ENCODE measurements at regions not wholly inside any gene's neighbourhood (a gene's known extent, or its start where the extent isn't known, plus 50 kb on each side); places are given as distances from the start of the nearest gene placed in this dataset.

GRCh38 chr12:115137812-115138521, 454.0 kb upstream of the TBX3 start (continued):
- TF ChIP-seq CHD2 (IDR thresholded peaks at IDR 0.05; ENCODE audit: low read depth, low read length): no peak
- TF ChIP-seq RFX5 (IDR thresholded peaks at IDR 0.05; ENCODE audit: low read depth, low read length): no peak
- TF ChIP-seq, protein P1, sequence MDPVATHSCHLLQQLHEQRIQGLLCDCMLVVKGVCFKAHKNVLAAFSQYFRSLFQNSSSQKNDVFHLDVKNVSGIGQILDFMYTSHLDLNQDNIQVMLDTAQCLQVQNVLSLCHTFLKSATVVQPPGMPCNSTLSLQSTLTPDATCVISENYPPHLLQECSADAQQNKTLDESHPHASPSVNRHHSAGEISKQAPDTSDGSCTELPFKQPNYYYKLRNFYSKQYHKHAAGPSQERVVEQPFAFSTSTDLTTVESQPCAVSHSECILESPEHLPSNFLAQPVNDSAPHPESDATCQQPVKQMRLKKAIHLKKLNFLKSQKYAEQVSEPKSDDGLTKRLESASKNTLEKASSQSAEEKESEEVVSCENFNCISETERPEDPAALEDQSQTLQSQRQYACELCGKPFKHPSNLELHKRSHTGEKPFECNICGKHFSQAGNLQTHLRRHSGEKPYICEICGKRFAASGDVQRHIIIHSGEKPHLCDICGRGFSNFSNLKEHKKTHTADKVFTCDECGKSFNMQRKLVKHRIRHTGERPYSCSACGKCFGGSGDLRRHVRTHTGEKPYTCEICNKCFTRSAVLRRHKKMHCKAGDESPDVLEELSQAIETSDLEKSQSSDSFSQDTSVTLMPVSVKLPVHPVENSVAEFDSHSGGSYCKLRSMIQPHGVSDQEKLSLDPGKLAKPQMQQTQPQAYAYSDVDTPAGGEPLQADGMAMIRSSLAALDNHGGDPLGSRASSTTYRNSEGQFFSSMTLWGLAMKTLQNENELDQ (CRISPR knock-in tag; IDR thresholded peaks at IDR 0.05; ENCODE audit: borderline replicate concordance): no peak
- no peak for TF ChIP-seq FOXK1 (CRISPR knock-in tag; IDR thresholded peaks at IDR 0.05; ENCODE audit: borderline replicate concordance)
- TF ChIP-seq, protein P2, sequence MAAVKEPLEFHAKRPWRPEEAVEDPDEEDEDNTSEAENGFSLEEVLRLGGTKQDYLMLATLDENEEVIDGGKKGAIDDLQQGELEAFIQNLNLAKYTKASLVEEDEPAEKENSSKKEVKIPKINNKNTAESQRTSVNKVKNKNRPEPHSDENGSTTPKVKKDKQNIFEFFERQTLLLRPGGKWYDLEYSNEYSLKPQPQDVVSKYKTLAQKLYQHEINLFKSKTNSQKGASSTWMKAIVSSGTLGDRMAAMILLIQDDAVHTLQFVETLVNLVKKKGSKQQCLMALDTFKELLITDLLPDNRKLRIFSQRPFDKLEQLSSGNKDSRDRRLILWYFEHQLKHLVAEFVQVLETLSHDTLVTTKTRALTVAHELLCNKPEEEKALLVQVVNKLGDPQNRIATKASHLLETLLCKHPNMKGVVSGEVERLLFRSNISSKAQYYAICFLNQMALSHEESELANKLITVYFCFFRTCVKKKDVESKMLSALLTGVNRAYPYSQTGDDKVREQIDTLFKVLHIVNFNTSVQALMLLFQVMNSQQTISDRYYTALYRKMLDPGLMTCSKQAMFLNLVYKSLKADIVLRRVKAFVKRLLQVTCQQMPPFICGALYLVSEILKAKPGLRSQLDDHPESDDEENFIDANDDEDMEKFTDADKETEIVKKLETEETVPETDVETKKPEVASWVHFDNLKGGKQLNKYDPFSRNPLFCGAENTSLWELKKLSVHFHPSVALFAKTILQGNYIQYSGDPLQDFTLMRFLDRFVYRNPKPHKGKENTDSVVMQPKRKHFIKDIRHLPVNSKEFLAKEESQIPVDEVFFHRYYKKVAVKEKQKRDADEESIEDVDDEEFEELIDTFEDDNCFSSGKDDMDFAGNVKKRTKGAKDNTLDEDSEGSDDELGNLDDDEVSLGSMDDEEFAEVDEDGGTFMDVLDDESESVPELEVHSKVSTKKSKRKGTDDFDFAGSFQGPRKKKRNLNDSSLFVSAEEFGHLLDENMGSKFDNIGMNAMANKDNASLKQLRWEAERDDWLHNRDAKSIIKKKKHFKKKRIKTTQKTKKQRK (IDR thresholded peaks at IDR 0.05; ENCODE audit: borderline replicate concordance, low read depth, low read length): no peak
- no peak for TF ChIP-seq SPI1 (IDR thresholded peaks at IDR 0.05; ENCODE audit: borderline replicate concordance, low read depth, low read length)
- no peak for TF ChIP-seq SREBF2 (CRISPR knock-in tag; IDR thresholded peaks at IDR 0.05)
- no peak for TF ChIP-seq PHF21A (IDR thresholded peaks at IDR 0.05; ENCODE audit: borderline replicate concordance, low read depth)
- no peak for TF ChIP-seq NFXL1 (CRISPR knock-in tag; IDR thresholded peaks at IDR 0.05)
- TF ChIP-seq ZNF212 (CRISPR knock-in tag; IDR thresholded peaks at IDR 0.05): no peak
- TF ChIP-seq SMAD3 (CRISPR knock-in tag; conservative IDR thresholded peaks at IDR 0.05): 0 out of 2 replicates have a peak, but pooled peaks have one; percentile 25
- no peak for TF ChIP-seq PRPF4 (IDR thresholded peaks at IDR 0.05; ENCODE audit: insufficient read depth, low read depth, low read length, poor library complexity, severe bottlenecking)
- no peak for TF ChIP-seq SETDB1 (IDR thresholded peaks at IDR 0.05; ENCODE audit: low read length)
- no peak for TF ChIP-seq TBL1XR1 (IDR thresholded peaks at IDR 0.05; ENCODE audit: low read length in 2 of 2)
- no peak for TF ChIP-seq IRF1 (CRISPR knock-in tag; IDR thresholded peaks at IDR 0.05; ENCODE audit: borderline replicate concordance)
- TF ChIP-seq ZBTB8A (IDR thresholded peaks at IDR 0.05; ENCODE audit: partially characterized antibody): no peak
- TF ChIP-seq, protein P3, sequence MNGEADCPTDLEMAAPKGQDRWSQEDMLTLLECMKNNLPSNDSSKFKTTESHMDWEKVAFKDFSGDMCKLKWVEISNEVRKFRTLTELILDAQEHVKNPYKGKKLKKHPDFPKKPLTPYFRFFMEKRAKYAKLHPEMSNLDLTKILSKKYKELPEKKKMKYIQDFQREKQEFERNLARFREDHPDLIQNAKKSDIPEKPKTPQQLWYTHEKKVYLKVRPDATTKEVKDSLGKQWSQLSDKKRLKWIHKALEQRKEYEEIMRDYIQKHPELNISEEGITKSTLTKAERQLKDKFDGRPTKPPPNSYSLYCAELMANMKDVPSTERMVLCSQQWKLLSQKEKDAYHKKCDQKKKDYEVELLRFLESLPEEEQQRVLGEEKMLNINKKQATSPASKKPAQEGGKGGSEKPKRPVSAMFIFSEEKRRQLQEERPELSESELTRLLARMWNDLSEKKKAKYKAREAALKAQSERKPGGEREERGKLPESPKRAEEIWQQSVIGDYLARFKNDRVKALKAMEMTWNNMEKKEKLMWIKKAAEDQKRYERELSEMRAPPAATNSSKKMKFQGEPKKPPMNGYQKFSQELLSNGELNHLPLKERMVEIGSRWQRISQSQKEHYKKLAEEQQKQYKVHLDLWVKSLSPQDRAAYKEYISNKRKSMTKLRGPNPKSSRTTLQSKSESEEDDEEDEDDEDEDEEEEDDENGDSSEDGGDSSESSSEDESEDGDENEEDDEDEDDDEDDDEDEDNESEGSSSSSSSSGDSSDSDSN (IDR thresholded peaks at IDR 0.05; ENCODE audit: borderline replicate concordance in 1 of 2, low read depth in 2 of 2, low read length in 2 of 2): no peak

All from K562 (cell line).